Hepatocyte (in vitro differentiated cells): ENCODE measurements at regions not wholly inside any gene's neighbourhood (a gene's known extent, or its start where the extent isn't known, plus 50 kb on each side); places are given as distances from the start of the nearest gene placed in this dataset.

Source experiments
- DNase-seq: peaks from one replicate; pipeline ENCODE4 v3.0.0-alpha.2; 2016; ENCODE audit warnings: low spot score
- H2AFZ ChIP-seq: fragments of 200-600 bp; sonication (generic); 2 replicates; pipeline ENCODE4 v1.6.0; 2016; ENCODE audit warnings: antibody characterized with exemption, mild to moderate bottlenecking
- H3K27ac ChIP-seq: fragments of 200-600 bp; sonication (generic); 2 replicates; pipeline ENCODE4 v1.5.1; 2016; ENCODE audit warnings: mild to moderate bottlenecking
- H3K27me3 ChIP-seq: fragments of 200-600 bp; sonication (generic); 2 replicates; pipeline ENCODE4 v1.6.1; 2016
- H3K36me3 ChIP-seq: fragments of 200-600 bp; sonication (generic); replicated peaks from 2 replicates; pipeline ENCODE4 v1.5.1; 2016; ENCODE audit warnings: low read depth; ENCODE audit not compliant: insufficient read depth
- H3K4me1 ChIP-seq: fragments of 200-600 bp; sonication (generic); 2 replicates; pipeline ENCODE4 v1.5.1; 2016; ENCODE audit warnings: mild to moderate bottlenecking, moderate library complexity; ENCODE audit not compliant: insufficient read depth
- H3K4me2 ChIP-seq: fragments of 200-600 bp; sonication (generic); 2 replicates; pipeline ENCODE4 v1.6.0; 2016
- H3K4me3 ChIP-seq: fragments of 200-600 bp; sonication (generic); 2 replicates; pipeline ENCODE4 v1.5.1; 2016; ENCODE audit warnings: mild to moderate bottlenecking
- H3K79me2 ChIP-seq: fragments of 200-600 bp; sonication (generic); 2 replicates; pipeline ENCODE4 v1.6.0; 2017; ENCODE audit warnings: mild to moderate bottlenecking
- H3K9me2 ChIP-seq: fragments of 200-600 bp; sonication (generic); replicated peaks from 2 replicates; pipeline ENCODE4 v1.6.0; 2017; ENCODE audit warnings: mild to moderate bottlenecking; ENCODE audit not compliant: insufficient read depth
- H3K9me3 ChIP-seq: fragments of 200-600 bp; sonication (generic); 2 replicates; pipeline ENCODE4 v1.5.1; 2016; ENCODE audit warnings: low read depth, mild to moderate bottlenecking
- H4K20me1 ChIP-seq: fragments of 200-600 bp; sonication (generic); 2 replicates; pipeline ENCODE4 v1.6.0; 2016; ENCODE audit warnings: mild to moderate bottlenecking; ENCODE audit not compliant: insufficient read depth, poor library complexity, severe bottlenecking
- EZH2 ChIP-seq: fragments of 200-600 bp; sonication (generic); IDR thresholded peaks from 2 replicates; pipeline ENCODE4 v1.6.1; 2016; ENCODE audit warnings: antibody characterized with exemption, mild to moderate bottlenecking, borderline replicate concordance
- EZH2phosphoT487 ChIP-seq: fragments of 200-600 bp; sonication (generic); IDR thresholded peaks from one replicate; pipeline ENCODE4 v1.6.1; 2018; ENCODE audit warnings: antibody characterized with exemption, mild to moderate bottlenecking, low read depth, moderate library complexity; ENCODE audit not compliant: unreplicated experiment, severe bottlenecking
- WGBS: methylation state at CpG from one replicate; pipeline ENCODE4 v1.1.6; 2016; ENCODE audit warnings: low lambda C conversion rate; ENCODE audit errors: missing lambda C conversion rate; 5-methylcytosine and 5-hydroxymethylcytosine counted together
- TF ChIP-seq, protein P1 (sequence below): fragments of 200-600 bp; sonication (generic); IDR thresholded peaks from 2 replicates; pipeline ENCODE4 v1.5.1; 2016; ENCODE audit warnings: antibody characterized with exemption, mild to moderate bottlenecking; ENCODE audit not compliant: poor library complexity

- WGBS = 67% methylated on average over 2 of the region's 2 CpGs
- Histone ChIP-seq H3K4me3 (no peak overlapping the region), H3K9me3 (no peaks in the 10 kb centered on the region), H3K4me2 (no peak overlapping the region), H3K4me1 (no peaks in the 10 kb centered on the region), H2AFZ (no peak overlapping the region), H3K79me2 (no peaks in the 10 kb centered on the region), H3K27me3 (no peaks in the 10 kb centered on the region), H4K20me1 (no peaks in the 10 kb centered on the region), H3K36me3 (no peaks in the 10 kb centered on the region), H3K9me2 (no peaks in the 10 kb centered on the region), H3K27ac (no peak overlapping the region)
- TF ChIP-seq EZH2phosphoT487 (no peak), EZH2 (no peak)
- TF ChIP-seq, protein P1, sequence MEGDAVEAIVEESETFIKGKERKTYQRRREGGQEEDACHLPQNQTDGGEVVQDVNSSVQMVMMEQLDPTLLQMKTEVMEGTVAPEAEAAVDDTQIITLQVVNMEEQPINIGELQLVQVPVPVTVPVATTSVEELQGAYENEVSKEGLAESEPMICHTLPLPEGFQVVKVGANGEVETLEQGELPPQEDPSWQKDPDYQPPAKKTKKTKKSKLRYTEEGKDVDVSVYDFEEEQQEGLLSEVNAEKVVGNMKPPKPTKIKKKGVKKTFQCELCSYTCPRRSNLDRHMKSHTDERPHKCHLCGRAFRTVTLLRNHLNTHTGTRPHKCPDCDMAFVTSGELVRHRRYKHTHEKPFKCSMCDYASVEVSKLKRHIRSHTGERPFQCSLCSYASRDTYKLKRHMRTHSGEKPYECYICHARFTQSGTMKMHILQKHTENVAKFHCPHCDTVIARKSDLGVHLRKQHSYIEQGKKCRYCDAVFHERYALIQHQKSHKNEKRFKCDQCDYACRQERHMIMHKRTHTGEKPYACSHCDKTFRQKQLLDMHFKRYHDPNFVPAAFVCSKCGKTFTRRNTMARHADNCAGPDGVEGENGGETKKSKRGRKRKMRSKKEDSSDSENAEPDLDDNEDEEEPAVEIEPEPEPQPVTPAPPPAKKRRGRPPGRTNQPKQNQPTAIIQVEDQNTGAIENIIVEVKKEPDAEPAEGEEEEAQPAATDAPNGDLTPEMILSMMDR = no peak
- DNase-seq = no peak
Measured at GRCh38 chr7:37592366-37592765, 91.2 kb upstream of the GPR141 start.

GRCh38 chr7:37594602-37595001 lies 89.0 kb upstream of the GPR141 start:
- H3K4me3 ChIP-seq = no peak overlapping the region
- H2AFZ ChIP-seq = no peak overlapping the region
- TF ChIP-seq, protein P1 = no peak
- TF ChIP-seq EZH2 (no peak), EZH2phosphoT487 (no peak)
- WGBS = 85% methylated on average over 1 of the region's 1 CpG
- no peak overlapping the region for H3K4me2 ChIP-seq
- no peaks in the 10 kb centered on the region for H3K9me2 ChIP-seq
- no peaks in the 10 kb centered on the region for H3K4me1 ChIP-seq
- H3K27me3 ChIP-seq = no peaks in the 10 kb centered on the region
- H4K20me1 ChIP-seq = no peaks in the 10 kb centered on the region
- no peaks in the 10 kb centered on the region for H3K36me3 ChIP-seq
- no peaks in the 10 kb centered on the region for H3K9me3 ChIP-seq
- DNase-seq = no peak
- no peak overlapping the region for H3K27ac ChIP-seq
- H3K79me2 ChIP-seq = no peaks in the 10 kb centered on the region

DNA sequence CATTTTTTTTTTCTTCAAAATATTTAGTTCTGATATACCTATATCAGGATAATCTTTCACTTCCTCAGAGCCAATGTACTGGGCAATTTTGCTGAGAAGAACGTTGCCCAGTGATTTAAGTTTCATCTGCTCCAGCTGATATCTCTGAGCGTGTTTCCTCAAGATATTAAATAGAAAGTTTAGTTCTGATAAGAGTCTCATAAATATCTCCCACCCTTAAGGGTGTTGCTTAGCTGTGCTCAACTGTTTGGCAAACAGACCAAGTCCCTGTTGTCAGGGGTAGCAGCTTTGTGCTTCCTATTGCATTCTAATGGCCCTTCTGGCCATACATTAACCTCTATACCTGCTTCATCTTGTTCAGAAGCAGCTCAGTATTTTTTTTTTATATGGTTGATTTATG lies 84.7 kb upstream of the GPR141 start:
- H3K9me3 ChIP-seq = no peaks in the 10 kb centered on the region
- DNase-seq = no peak
- H3K27ac ChIP-seq = no peak overlapping the region
- H3K27me3 ChIP-seq = no peaks in the 10 kb centered on the region
- no peak overlapping the region for H2AFZ ChIP-seq
- no peaks in the 10 kb centered on the region for H3K4me1 ChIP-seq
- TF ChIP-seq, protein P1 = no peak
- no peak for TF ChIP-seq EZH2phosphoT487
- no peak for TF ChIP-seq EZH2
- H3K9me2 ChIP-seq = no peaks in the 10 kb centered on the region
- no peak overlapping the region for H3K4me3 ChIP-seq
- H3K36me3 ChIP-seq = no peaks in the 10 kb centered on the region
- H3K79me2 ChIP-seq = no peaks in the 10 kb centered on the region
- 50% methylated on average over 2 of the region's 2 CpGs for WGBS
- no peak overlapping the region for H3K4me2 ChIP-seq
- no peaks in the 10 kb centered on the region for H4K20me1 ChIP-seq

- Histone ChIP-seq H3K79me2 (no peaks in the 10 kb centered on the region), H2AFZ (no peak overlapping the region), H3K4me1 (no peaks in the 10 kb centered on the region), H3K9me2 (no peaks in the 10 kb centered on the region), H3K36me3 (no peaks in the 10 kb centered on the region), H3K4me2 (no peak overlapping the region), H4K20me1 (no peaks in the 10 kb centered on the region), H3K4me3 (no peak overlapping the region), H3K27ac (no peak overlapping the region), H3K27me3 (no peaks in the 10 kb centered on the region), H3K9me3 (no peaks in the 10 kb centered on the region)
- 65% methylated on average over 6 of the region's 6 CpGs for whole genome bisulfite sequencing
- DNase-seq = no peak
- TF ChIP-seq EZH2 = no peak
- TF ChIP-seq, protein P1 = no peak
Measured at GRCh38 chr7:37601321-37601720, 82.2 kb upstream of the GPR141 start.
